ENCODE measurements at regions not wholly inside any gene's neighbourhood (a gene's known extent, or its start where the extent isn't known, plus 50 kb on each side); places are given as distances from the start of the nearest gene placed in this dataset.

GRCh38 chr4:110798687-110799086, 175.8 kb upstream of the PITX2 start:
- no peak overlapping the region for H3K27ac ChIP-seq
- no peak for TF ChIP-seq ZFX (IDR thresholded peaks at IDR 0.05; ENCODE audit: borderline replicate concordance)
- TF ChIP-seq CTCF (IDR thresholded peaks at IDR 0.05) = no peak

GRCh38 chr4:110799211-110799610, 176.3 kb upstream of the PITX2 start:
- no peak for TF ChIP-seq ZFX (IDR thresholded peaks at IDR 0.05; ENCODE audit: borderline replicate concordance)
- no peak for TF ChIP-seq CTCF (IDR thresholded peaks at IDR 0.05)
- no peak overlapping the region for H3K27ac ChIP-seq

- no peak for TF ChIP-seq CTCF (IDR thresholded peaks at IDR 0.05)
- no peak for TF ChIP-seq ZFX (IDR thresholded peaks at IDR 0.05; ENCODE audit: borderline replicate concordance)
- H3K27ac ChIP-seq = no peak overlapping the region
These were observed 178.7 kb upstream of the PITX2 start for GRCh38 chr4:110801591-110801990.

GRCh38 chr4:110808351-110808878, 185.5 kb upstream of the PITX2 start:
- TF ChIP-seq CTCF (IDR thresholded peaks at IDR 0.05) (no peak), ZFX (IDR thresholded peaks at IDR 0.05; ENCODE audit: borderline replicate concordance) (no peak)
- H3K27ac ChIP-seq = no peak overlapping the region

GRCh38 chr4:110815950-110816349, 193.1 kb upstream of the PITX2 start:
- H3K27ac ChIP-seq = no peak overlapping the region
- TF ChIP-seq ZFX (IDR thresholded peaks at IDR 0.05; ENCODE audit: borderline replicate concordance) (no peak), CTCF (IDR thresholded peaks at IDR 0.05) (no peak)

- H3K27ac ChIP-seq = no peak overlapping the region
- no peak for TF ChIP-seq CTCF (IDR thresholded peaks at IDR 0.05)
- no peak for TF ChIP-seq ZFX (IDR thresholded peaks at IDR 0.05; ENCODE audit: borderline replicate concordance)
These were observed 193.5 kb upstream of the PITX2 start for GRCh38 chr4:110816367-110816766.

- TF ChIP-seq ZFX (IDR thresholded peaks at IDR 0.05; ENCODE audit: borderline replicate concordance) (no peak), CTCF (IDR thresholded peaks at IDR 0.05) (no peak)
- no peak overlapping the region for H3K27ac ChIP-seq
These were observed 198.3 kb upstream of the PITX2 start for GRCh38 chr4:110821186-110821585.
